ENCODE measurements at regions not wholly inside any gene's neighbourhood (a gene's known extent, or its start where the extent isn't known, plus 50 kb on each side); places are given as distances from the start of the nearest gene placed in this dataset.

- ATAC-seq: no peak
- Mint-ChIP-seq H3K36me3 (no peaks in the 10 kb centered on the region), H3K9me3 (no peaks in the 10 kb centered on the region), H3K27me3 (no peaks in the 10 kb centered on the region), H3K4me1 (no peaks in the 10 kb centered on the region), H3K4me3 (no peak overlapping the region), H3K27ac (no peak overlapping the region)
Observed at GRCh38 chr9:102124465-102124864, 386.0 kb upstream of the GRIN3A start.

- ATAC-seq: no peak
- no peaks in the 10 kb centered on the region for H3K27me3 Mint-ChIP-seq
- peaks cover 7% of the 10 kb centered on the region for H3K9me3 Mint-ChIP-seq
- no peaks in the 10 kb centered on the region for H3K4me1 Mint-ChIP-seq
- no peaks in the 10 kb centered on the region for H3K36me3 Mint-ChIP-seq
- no peak overlapping the region for H3K4me3 Mint-ChIP-seq
- H3K27ac Mint-ChIP-seq: no peak overlapping the region
Observed at GRCh38 chr9:102114557-102114956, 376.1 kb upstream of the GRIN3A start.

- Mint-ChIP-seq H3K4me3 (no peak overlapping the region), H3K27me3 (no peaks in the 10 kb centered on the region), H3K27ac (no peak overlapping the region), H3K4me1 (no peaks in the 10 kb centered on the region), H3K36me3 (no peaks in the 10 kb centered on the region), H3K9me3 (peaks cover 3% of the 10 kb centered on the region)
- ATAC-seq: no peak
Observed at GRCh38 chr9:102113191-102113590, 374.7 kb upstream of the GRIN3A start.

DNA sequence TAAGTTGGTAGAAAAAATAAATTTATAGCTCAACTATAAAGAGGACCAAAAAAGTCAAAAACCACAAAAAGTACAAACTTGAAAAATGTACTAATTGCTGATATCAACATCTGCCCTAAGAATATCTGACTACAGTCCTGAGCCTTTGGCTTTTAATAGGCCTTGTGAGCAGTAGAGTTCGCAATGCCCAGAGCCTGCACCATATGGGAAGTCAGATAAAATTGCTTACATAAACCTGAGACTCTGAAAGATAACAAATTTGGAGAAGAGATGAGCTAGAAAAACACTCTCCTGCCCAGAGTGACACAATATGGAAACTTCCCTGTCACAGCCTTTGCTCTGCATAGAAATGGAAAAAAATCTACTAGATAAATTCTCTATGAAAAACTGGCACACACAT, 368.0 kb upstream of the GRIN3A start:
- Mint-ChIP-seq H3K36me3 (no peaks in the 10 kb centered on the region), H3K27ac (no peak overlapping the region), H3K27me3 (no peaks in the 10 kb centered on the region), H3K9me3 (peaks cover 3% of the 10 kb centered on the region), H3K4me1 (no peaks in the 10 kb centered on the region), H3K4me3 (no peak overlapping the region)
- no peak for ATAC-seq

- Mint-ChIP-seq H3K36me3 (no peaks in the 10 kb centered on the region), H3K4me3 (no peak overlapping the region), H3K4me1 (no peaks in the 10 kb centered on the region), H3K27ac (no peak overlapping the region), H3K9me3 (no peaks in the 10 kb centered on the region), H3K27me3 (no peaks in the 10 kb centered on the region)
- no peak for ATAC-seq
Observed at GRCh38 chr9:102101723-102102122, 363.3 kb upstream of the GRIN3A start.

DNA sequence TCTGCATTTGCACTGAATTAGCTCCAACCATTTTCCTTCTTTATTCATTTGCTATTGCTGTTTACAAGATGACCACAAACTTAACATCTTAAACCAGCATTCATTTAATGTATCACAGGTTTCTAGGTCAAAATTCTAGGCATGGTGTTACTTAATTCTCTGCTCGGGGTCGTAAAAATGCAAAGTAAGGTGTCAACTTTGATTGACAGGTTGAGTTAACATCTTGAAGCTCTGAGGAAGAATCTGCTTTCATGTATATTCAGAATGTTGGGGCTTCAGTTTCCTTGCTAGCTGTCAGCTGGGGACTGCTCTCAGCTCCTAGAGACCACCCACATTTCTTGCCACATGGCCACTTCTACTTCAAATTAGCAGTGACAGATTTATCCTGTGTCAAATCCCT, 348.7 kb upstream of the GRIN3A start:
- ATAC-seq: no peak
- Mint-ChIP-seq H3K9me3 (no peaks in the 10 kb centered on the region), H3K27me3 (no peaks in the 10 kb centered on the region), H3K27ac (no peak overlapping the region), H3K36me3 (no peaks in the 10 kb centered on the region), H3K4me3 (no peak overlapping the region), H3K4me1 (no peaks in the 10 kb centered on the region)

DNA sequence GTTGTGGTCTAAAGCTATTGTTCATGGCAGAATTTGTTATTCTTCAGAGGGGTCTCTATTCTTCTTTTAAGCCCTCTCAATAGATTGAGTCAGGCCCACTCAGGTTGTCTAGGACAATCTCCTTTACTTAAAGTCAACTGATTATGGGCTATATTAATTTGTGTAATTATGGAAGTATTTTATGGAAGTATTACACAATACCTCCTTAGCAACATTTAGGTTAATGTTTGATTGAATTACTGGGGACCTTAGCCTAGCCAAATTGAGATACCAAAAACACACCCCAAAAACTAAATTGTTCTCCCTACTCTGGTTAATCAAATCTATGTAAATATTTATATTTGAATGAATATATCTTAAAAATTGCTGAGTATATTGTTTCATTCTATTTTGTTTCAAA, 347.1 kb upstream of the GRIN3A start:
- Mint-ChIP-seq H3K9me3 (no peaks in the 10 kb centered on the region), H3K27me3 (no peaks in the 10 kb centered on the region), H3K27ac (no peak overlapping the region), H3K4me3 (no peak overlapping the region), H3K36me3 (no peaks in the 10 kb centered on the region), H3K4me1 (no peaks in the 10 kb centered on the region)
- no peak for ATAC-seq

DNA sequence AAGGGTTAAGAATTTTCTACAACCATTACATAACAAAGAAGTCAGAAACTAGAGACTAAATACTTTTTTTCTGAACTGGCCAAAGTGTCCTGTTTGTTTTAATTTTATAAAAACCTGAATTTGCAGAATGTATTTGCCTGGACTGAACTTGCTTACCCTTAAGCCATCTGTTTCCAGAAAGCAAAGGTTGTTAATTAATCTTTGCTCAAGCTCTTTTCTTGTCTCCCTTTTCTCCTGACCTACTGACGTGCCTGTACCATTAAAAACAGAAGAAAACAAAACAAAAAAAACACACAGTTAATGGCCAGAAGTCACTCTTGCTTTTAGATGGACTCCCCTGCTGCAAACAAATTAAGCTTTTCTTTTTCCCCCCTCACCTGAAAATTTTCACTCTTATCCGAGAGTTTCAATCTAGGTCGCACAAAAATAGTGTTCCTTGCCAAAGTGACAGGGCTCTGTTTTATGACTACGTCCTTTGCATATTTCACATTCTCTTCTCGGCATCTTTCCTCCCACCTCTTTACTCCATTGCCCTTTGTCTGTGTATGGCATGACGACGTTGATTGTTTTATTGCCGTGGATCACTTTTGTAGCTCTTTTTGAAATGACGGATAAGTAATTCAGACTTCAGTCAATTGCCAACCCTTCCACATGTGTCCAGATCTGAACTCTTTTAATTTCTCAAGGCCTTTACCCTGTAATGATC, 333.8 kb upstream of the GRIN3A start:
- H3K4me1 Mint-ChIP-seq: no peaks in the 10 kb centered on the region
- no peak for ATAC-seq
- no peaks in the 10 kb centered on the region for H3K27me3 Mint-ChIP-seq
- H3K4me3 Mint-ChIP-seq: no peak overlapping the region
- no peaks in the 10 kb centered on the region for H3K36me3 Mint-ChIP-seq
- peaks cover 5% of the 10 kb centered on the region for H3K9me3 Mint-ChIP-seq
- H3K27ac Mint-ChIP-seq: no peak overlapping the region

DNA sequence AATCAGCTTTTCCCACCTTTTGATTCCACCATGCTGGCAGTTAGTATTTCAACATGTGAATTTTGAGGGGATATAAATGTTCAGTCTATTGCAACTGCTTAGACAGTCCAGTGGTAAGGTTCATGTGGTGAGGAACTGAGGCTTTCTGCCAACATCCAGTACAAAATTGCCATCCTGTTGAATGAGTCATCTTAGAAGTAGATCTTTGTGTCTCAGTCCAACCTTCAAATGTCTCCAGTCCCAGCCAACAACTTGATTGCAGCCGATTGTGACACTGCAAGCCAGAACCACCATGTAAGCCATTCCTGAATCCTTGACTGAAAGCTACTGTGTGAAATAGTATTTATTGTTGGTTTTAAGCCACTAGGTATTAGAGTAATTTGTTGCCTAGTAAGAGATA, 331.5 kb upstream of the GRIN3A start:
- Mint-ChIP-seq H3K4me1 (no peaks in the 10 kb centered on the region), H3K9me3 (peaks cover 5% of the 10 kb centered on the region), H3K27ac (no peak overlapping the region), H3K27me3 (no peaks in the 10 kb centered on the region), H3K4me3 (no peak overlapping the region), H3K36me3 (no peaks in the 10 kb centered on the region)
- ATAC-seq: no peak

GRCh38 chr9:102054811-102055210, 316.4 kb upstream of the GRIN3A start:
- no peak for ATAC-seq
- Mint-ChIP-seq H3K27me3 (no peaks in the 10 kb centered on the region), H3K27ac (no peak overlapping the region), H3K36me3 (no peaks in the 10 kb centered on the region), H3K4me1 (no peaks in the 10 kb centered on the region), H3K9me3 (peaks cover 4% of the 10 kb centered on the region), H3K4me3 (no peak overlapping the region)

DNA sequence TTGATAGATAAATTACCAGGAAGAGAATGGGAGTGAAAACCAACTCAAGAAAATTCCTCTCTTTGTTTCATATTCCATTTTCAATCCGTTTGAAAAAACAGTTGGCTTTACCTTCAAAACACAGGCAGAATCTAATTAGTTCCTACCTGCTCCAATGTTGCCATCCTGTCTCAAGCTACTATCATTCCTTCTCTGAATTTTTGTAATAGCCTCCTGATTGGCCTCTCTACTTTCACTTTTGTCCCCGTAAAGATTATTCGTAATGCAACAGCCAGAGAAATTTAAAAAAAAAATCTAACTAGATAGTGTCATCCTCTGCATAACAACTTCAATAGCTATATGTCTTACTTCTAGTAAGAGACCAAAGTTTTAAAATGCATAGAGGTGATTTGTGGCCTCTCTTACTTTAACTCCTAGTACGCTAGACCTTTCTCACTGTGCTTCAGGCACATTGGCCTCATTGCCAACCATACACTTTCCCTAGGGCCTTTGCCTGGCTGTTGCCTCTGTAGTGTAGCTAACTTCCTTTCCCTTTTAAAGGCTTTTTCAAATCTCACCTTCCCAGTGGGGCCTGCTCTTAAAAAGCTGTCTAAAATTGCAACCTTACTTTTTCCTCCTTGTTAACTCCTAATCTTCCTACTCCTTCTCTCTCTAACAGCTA, 311.3 kb upstream of the GRIN3A start:
- H3K27ac Mint-ChIP-seq: no peak overlapping the region
- no peak for ATAC-seq

DNA sequence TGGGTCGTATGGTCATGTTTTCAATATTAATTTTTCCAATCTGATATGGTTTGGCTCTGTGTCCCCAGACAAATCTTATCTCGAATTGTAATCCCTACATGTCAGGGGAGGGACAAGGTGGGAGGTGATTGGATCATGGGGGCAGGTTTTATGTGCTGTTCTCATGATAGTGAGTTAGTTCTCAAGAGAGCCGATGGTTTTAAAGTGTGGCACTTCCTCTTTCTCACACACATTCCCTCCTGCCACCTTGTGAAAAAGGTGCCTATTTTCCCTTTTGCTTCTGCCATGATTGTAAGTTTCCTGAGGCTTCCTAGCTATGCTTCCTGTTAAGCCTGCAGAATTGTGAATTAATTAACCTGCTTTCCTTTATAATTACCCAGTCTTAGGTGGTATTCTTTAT, 309.1 kb upstream of the GRIN3A start:
- ATAC-seq: no peak
- no peak overlapping the region for H3K27ac Mint-ChIP-seq
- H3K4me3 Mint-ChIP-seq: no peak overlapping the region
- peaks cover 9% of the 10 kb centered on the region for H3K9me3 Mint-ChIP-seq
- no peaks in the 10 kb centered on the region for H3K4me1 Mint-ChIP-seq
- H3K27me3 Mint-ChIP-seq: no peaks in the 10 kb centered on the region
- no peaks in the 10 kb centered on the region for H3K36me3 Mint-ChIP-seq

More for the DNA sequence above, 311.3 kb upstream of the GRIN3A start:
- H3K4me3 Mint-ChIP-seq: no peak overlapping the region
- H3K36me3 Mint-ChIP-seq: no peaks in the 10 kb centered on the region
- H3K4me1 Mint-ChIP-seq: no peaks in the 10 kb centered on the region
- peaks cover 5% of the 10 kb centered on the region for H3K9me3 Mint-ChIP-seq
- no peaks in the 10 kb centered on the region for H3K27me3 Mint-ChIP-seq

DNA sequence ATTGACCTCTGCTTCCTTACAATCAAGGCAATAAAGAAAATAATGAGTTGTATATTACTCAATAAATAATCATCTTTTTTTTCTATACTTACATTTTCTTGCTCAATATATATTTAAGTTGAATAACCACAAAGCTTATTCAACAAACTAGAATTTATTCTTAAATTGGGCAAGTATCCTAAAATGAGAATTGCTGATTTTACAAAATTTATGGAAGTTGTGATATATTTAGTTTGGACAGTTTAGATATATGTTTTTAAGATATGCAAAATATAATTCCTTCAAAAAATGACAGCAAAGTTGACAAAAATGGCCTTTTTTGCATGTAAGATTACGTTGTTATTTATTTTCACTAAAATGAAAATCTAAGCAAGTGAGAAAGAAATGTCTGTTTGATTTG, 305.7 kb upstream of the GRIN3A start:
- H3K4me3 Mint-ChIP-seq: no peak overlapping the region
- no peaks in the 10 kb centered on the region for H3K36me3 Mint-ChIP-seq
- H3K9me3 Mint-ChIP-seq: peaks cover 4% of the 10 kb centered on the region
- H3K4me1 Mint-ChIP-seq: no peaks in the 10 kb centered on the region
- no peak for ATAC-seq
- H3K27me3 Mint-ChIP-seq: no peaks in the 10 kb centered on the region
- no peak overlapping the region for H3K27ac Mint-ChIP-seq

DNA sequence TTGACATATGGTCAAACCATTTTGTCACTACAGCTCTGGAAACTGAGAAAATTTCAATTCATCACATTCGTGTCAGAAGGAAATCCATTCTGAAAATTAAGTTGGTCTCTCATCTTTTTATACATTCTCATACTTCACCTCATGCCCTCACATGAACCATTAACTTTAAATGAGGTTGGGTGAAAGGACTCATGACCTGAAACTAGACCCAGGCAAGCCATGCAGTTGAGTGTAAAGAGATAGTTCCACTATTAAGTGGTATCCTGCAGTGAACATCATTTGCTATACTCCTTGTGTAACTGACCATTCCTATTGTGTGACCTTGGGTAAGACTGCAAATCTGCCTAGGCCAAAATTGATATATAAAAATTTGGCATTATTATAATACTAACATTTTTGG, 299.6 kb upstream of the GRIN3A start:
- Mint-ChIP-seq H3K36me3 (no peaks in the 10 kb centered on the region), H3K4me1 (no peaks in the 10 kb centered on the region), H3K27me3 (no peaks in the 10 kb centered on the region), H3K4me3 (no peak overlapping the region), H3K9me3 (peaks cover 4% of the 10 kb centered on the region), H3K27ac (no peak overlapping the region)
- no peak for ATAC-seq

DNA sequence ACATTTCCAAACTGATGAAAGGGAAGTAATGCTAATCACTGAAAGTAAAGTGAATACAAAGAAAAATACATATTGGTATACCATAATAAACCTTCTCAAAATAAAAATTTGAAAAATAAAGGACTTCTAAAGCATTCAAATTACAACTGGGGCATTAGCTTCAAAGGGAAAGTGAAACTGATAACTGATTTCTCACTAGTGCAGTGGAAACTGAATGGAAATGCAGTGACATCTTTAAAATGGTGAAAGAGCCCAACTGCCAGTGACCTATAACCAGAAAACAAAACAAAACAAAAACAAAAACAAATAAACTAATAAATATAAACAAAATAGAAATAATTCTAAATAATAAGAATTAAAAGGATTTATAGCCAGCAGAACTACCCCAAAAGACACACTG, 297.5 kb upstream of the GRIN3A start:
- H3K4me1 Mint-ChIP-seq: no peaks in the 10 kb centered on the region
- no peak for ATAC-seq
- no peak overlapping the region for H3K27ac Mint-ChIP-seq

DNA sequence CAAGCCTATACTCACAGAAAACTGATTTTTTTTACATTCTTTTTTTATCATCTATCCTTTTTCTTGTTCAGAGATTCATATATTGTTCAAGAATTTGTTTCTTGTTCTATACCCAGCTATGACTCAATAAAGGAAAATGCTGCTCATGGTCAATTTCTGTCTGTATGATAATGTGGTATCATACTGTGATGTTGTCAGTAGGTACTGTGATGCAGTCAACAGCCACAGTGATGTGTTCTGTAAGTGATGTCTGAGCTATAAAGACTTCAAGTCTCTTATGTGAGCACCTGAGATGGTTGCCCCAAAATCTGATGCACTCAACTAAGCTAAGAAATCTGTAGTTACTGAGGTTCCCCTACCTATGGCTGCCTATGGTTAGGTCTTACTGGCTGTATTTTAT, 294.2 kb upstream of the GRIN3A start:
- H3K36me3 Mint-ChIP-seq: no peaks in the 10 kb centered on the region
- no peak overlapping the region for H3K27ac Mint-ChIP-seq

More for the DNA sequence above, 297.5 kb upstream of the GRIN3A start:
- no peaks in the 10 kb centered on the region for H3K27me3 Mint-ChIP-seq
- H3K4me3 Mint-ChIP-seq: no peak overlapping the region
- peaks cover 2% of the 10 kb centered on the region for H3K9me3 Mint-ChIP-seq
- H3K36me3 Mint-ChIP-seq: no peaks in the 10 kb centered on the region

More for the DNA sequence above, 294.2 kb upstream of the GRIN3A start:
- Mint-ChIP-seq H3K9me3 (no peaks in the 10 kb centered on the region), H3K4me1 (no peaks in the 10 kb centered on the region), H3K4me3 (no peak overlapping the region), H3K27me3 (no peaks in the 10 kb centered on the region)
- ATAC-seq: no peak
